Keratinocyte (primary cell): ENCODE measurements at regions not wholly inside any gene's neighbourhood (a gene's known extent, or its start where the extent isn't known, plus 50 kb on each side); places are given as distances from the start of the nearest gene placed in this dataset.
A peak's percentile ranks its signal among the peaks of the same experiment; 100 is the strongest.

Experiments
- DNase-seq: peaks from one replicate; pipeline ENCODE4 v3.0.0-alpha.2; 2011; ENCODE audit warnings: low read depth, missing footprints, low spot score
- FAIRE-seq: peaks from 2 replicates; lab custom pipeline; 2011; peaks lifted over from hg19 to GRCh38; lab: Jason Lieb, UNC
- H2AFZ ChIP-seq: 2 replicates; pipeline ENCODE4 v1.6.0; 2012; ENCODE audit warnings: low read length, control low read depth, inconsistent platforms; ENCODE audit not compliant: control insufficient read depth
- H3K27ac ChIP-seq: 2 replicates; pipeline ENCODE4 v1.5.1; 2011; ENCODE audit warnings: low read length; ENCODE audit not compliant: control insufficient read depth, insufficient read depth
- H3K27me3 ChIP-seq: 3 replicates; pipeline ENCODE4 v1.6.0; 2011; ENCODE audit warnings: low read length; ENCODE audit not compliant: control insufficient read depth, insufficient read depth; ENCODE audit errors: extremely low read depth
- H3K36me3 ChIP-seq, 2 experiments: 2 replicates in 1 of 2; 3 replicates in 1 of 2; pipeline ENCODE4 v1.5.1; 2011; ENCODE audit warnings: low read length in 2 of 2, mild to moderate bottlenecking in 1 of 2; ENCODE audit not compliant: control insufficient read depth in 2 of 2, insufficient read depth in 2 of 2; ENCODE audit errors: extremely low read depth in 1 of 2
- H3K4me1 ChIP-seq: 3 replicates; pipeline ENCODE4 v1.5.1; 2011; ENCODE audit warnings: low read length; ENCODE audit not compliant: control insufficient read depth, insufficient read depth; ENCODE audit errors: extremely low read depth
- H3K4me2 ChIP-seq: 3 replicates; pipeline ENCODE4 v1.6.0; 2011; ENCODE audit warnings: low read depth, low read length; ENCODE audit not compliant: control insufficient read depth, insufficient read depth; ENCODE audit errors: extremely low read depth
- H3K4me3 ChIP-seq, 3 experiments: fragments of 200-600 bp in 1 of 3; sonication (generic) in 1 of 3; 2 replicates in 2 of 3; 3 replicates in 1 of 3; pipeline ENCODE4 v1.5.1; 2011 to 2016; ENCODE audit warnings: low read length in 3 of 3, mild to moderate bottlenecking in 3 of 3, control low read depth in 2 of 3, inconsistent platforms in 1 of 3, low read depth in 1 of 3, mixed read lengths in 1 of 3, mixed run types in 1 of 3, moderate library complexity in 1 of 3; ENCODE audit not compliant: control insufficient read depth in 2 of 3, insufficient read depth in 2 of 3; ENCODE audit errors: extremely low read depth in 1 of 3
- H3K79me2 ChIP-seq: 2 replicates; pipeline ENCODE4 v1.6.0; 2012; ENCODE audit warnings: low read length; ENCODE audit not compliant: control insufficient read depth, insufficient read depth
- H3K9ac ChIP-seq: 3 replicates; pipeline ENCODE4 v1.6.0; 2011; ENCODE audit warnings: low read length; ENCODE audit not compliant: control insufficient read depth, insufficient read depth; ENCODE audit errors: extremely low read depth
- H3K9me1 ChIP-seq: 3 replicates; pipeline ENCODE4 v1.6.0; 2011; ENCODE audit warnings: low read length; ENCODE audit not compliant: control insufficient read depth, insufficient read depth; ENCODE audit errors: extremely low read depth
- H3K9me3 ChIP-seq: 2 replicates; pipeline ENCODE4 v1.5.1; 2012; ENCODE audit warnings: low read depth, low read length; ENCODE audit not compliant: control insufficient read depth
- H4K20me1 ChIP-seq: 3 replicates; pipeline ENCODE4 v1.6.0; 2011; ENCODE audit warnings: low read length; ENCODE audit not compliant: control insufficient read depth, insufficient read depth; ENCODE audit errors: extremely low read depth
- EZH2 ChIP-seq: IDR thresholded peaks from one replicate; pipeline ENCODE4 v1.6.1; 2012; ENCODE audit warnings: inconsistent platforms, mild to moderate bottlenecking, low read length, moderate library complexity
- dilution Hi-C: fragments of 300-500 bp; cut with MboI; formaldehyde crosslinking; loops from one replicate; pipeline ENCODE4 v1.7.0; 2020; ENCODE audit warnings: low sequenced_read_pairs; ENCODE audit not compliant: extremely low pct_ligation_motif_present
- TF ChIP-seq, protein P1 (sequence below), 3 experiments: IDR thresholded peaks in 1 of 3; conservative IDR thresholded peaks in 1 of 3; optimal IDR thresholded peaks in 1 of 3; 2 replicates in 2 of 3; 3 replicates in 1 of 3; pipeline versions ENCODE3 to v1.5.1; 2011; ENCODE audit warnings: low read length in 3 of 3, mild to moderate bottlenecking in 3 of 3, moderate library complexity in 2 of 3, control low read depth in 1 of 3, inconsistent platforms in 1 of 3; ENCODE audit not compliant: insufficient read depth in 2 of 3; ENCODE audit errors: extremely low read depth in 1 of 3

DNA sequence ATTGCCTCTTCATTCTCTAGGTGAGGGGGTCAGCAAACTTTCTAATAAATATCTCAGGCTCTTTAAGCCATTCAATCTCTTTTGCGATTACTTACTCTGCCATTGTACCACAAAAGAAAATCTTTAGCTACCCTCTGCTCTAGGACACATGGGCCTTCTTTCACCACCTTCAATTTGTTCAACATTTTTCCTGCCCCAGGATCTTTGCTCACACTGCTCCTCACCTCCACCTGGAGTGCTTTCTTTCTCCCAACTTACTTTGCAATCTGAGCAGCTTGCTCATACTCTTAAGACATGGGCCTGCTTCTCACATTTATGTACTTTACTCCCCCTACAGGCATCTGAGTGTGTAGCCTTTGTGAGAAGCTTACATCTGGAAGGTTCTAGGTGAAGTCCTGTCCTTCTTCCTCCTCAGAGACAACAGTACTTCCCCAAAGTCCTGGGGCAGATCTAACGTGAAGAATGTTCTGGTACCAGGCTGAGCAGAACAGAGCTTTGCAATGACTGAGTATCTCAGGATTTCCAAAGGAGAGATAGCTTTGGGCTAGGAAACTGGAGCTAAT, 55.0 kb upstream of the PRDM5 start:
- Histone ChIP-seq H3K36me3 (no peaks in the 10 kb centered on the region), H3K79me2 (no peaks in the 10 kb centered on the region), H3K4me2 (no peak overlapping the region), H3K4me3 (no peak overlapping the region), H2AFZ (no peak overlapping the region), H3K4me1 (no peaks in the 10 kb centered on the region), H3K27me3 (no peaks in the 10 kb centered on the region), H3K9ac (no peak overlapping the region), H3K9me3 (no peaks in the 10 kb centered on the region), H3K9me1 (no peaks in the 10 kb centered on the region), H4K20me1 (no peaks in the 10 kb centered on the region), H3K27ac (no peak overlapping the region)
- TF ChIP-seq, protein P1, sequence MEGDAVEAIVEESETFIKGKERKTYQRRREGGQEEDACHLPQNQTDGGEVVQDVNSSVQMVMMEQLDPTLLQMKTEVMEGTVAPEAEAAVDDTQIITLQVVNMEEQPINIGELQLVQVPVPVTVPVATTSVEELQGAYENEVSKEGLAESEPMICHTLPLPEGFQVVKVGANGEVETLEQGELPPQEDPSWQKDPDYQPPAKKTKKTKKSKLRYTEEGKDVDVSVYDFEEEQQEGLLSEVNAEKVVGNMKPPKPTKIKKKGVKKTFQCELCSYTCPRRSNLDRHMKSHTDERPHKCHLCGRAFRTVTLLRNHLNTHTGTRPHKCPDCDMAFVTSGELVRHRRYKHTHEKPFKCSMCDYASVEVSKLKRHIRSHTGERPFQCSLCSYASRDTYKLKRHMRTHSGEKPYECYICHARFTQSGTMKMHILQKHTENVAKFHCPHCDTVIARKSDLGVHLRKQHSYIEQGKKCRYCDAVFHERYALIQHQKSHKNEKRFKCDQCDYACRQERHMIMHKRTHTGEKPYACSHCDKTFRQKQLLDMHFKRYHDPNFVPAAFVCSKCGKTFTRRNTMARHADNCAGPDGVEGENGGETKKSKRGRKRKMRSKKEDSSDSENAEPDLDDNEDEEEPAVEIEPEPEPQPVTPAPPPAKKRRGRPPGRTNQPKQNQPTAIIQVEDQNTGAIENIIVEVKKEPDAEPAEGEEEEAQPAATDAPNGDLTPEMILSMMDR (optimal IDR thresholded peaks at IDR 0.05 in 1 of 3, IDR thresholded peaks at IDR 0.05 in 1 of 3, conservative IDR thresholded peaks at IDR 0.05 in 1 of 3; ENCODE audit: extremely low read depth in 1 of 3, insufficient read depth in 2 of 3, low read length in 3 of 3): peak; percentile 27 to 65 (median 53)
- TF ChIP-seq EZH2: no peak
- dilution Hi-C loops: no loop called here
- FAIRE-seq (no peak), DNase-seq (peak; percentile 5)

DNA sequence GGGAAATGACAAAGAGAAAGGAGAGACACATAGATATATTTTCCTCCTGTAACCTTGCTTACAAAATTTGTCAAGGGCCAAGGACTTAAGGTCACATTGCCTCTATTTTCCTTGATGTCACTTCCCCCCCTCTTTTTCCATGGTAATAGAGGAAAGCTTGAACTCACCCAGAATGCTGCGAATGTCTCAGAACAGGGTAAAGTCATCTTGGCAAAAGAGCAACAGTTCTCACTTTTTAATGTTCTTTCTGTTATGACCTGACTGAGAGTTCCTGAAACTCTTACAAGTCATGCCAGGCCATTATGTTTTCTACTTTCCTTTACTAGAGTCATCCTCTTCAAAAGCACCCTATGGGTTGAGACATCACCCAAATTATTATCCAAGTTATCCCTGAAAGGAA, 50.7 kb upstream of the PRDM5 start:
- no peaks in the 10 kb centered on the region for H3K9me1 ChIP-seq

More for the DNA sequence above, 50.7 kb upstream of the PRDM5 start:
- no peak for TF ChIP-seq EZH2
- TF ChIP-seq, protein P1 (optimal IDR thresholded peaks at IDR 0.05 in 1 of 3, IDR thresholded peaks at IDR 0.05 in 1 of 3, conservative IDR thresholded peaks at IDR 0.05 in 1 of 3; ENCODE audit: extremely low read depth in 1 of 3, insufficient read depth in 2 of 3, low read length in 3 of 3): no peak
- Histone ChIP-seq H3K9ac (no peak overlapping the region), H3K4me2 (no peak overlapping the region), H3K4me1 (no peaks in the 10 kb centered on the region), H3K4me3 (no peak overlapping the region), H3K79me2 (no peaks in the 10 kb centered on the region), H2AFZ (no peak overlapping the region), H3K36me3 (no peaks in the 10 kb centered on the region), H3K27me3 (no peaks in the 10 kb centered on the region), H3K27ac (no peak overlapping the region), H3K9me3 (no peaks in the 10 kb centered on the region), H4K20me1 (no peaks in the 10 kb centered on the region)
- dilution Hi-C loops: no loop called here
- FAIRE-seq (no peak), DNase-seq (no peak)
